GM18909 (cell line): ENCODE measurements at regions not wholly inside any gene's neighbourhood (a gene's known extent, or its start where the extent isn't known, plus 50 kb on each side); places are given as distances from the start of the nearest gene placed in this dataset.

ENCODE experiments used
- ATAC-seq: cut with Tn5 transposase; IDR thresholded peaks from one replicate; pipeline ENCODE4 v1.9.1; 2021; ENCODE audit warnings: mild to moderate bottlenecking; ENCODE audit not compliant: unreplicated experiment, poor library complexity

DNA sequence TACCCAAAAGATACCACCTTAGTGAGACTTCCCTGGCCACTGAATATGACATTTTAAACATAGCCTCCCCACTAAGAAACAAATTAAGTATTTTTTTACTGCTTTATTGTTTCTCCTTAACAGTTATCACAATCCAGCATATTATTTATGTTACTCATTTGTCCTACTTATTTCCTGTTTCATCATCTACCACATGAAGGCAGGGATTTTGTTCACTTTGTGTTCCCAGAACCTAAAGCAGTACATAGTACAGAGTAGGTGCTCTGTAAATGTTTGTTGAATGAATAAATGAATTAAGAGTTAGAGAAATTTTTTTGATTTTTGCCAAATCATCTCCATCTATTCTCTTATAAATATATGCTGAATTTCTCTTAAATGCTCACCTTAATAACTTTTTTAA is 318.4 kb upstream of the GIMD1 start:
- ATAC-seq = no peak

GRCh38 chr4:106681381-106681921 is 312.9 kb upstream of the GIMD1 start:
- ATAC-seq = no peak

GRCh38 chr4:106679063-106679462 is 310.5 kb upstream of the GIMD1 start:
- no peak for ATAC-seq

GRCh38 chr4:106677213-106677612 is 308.6 kb upstream of the GIMD1 start:
- no peak for ATAC-seq

- ATAC-seq = no peak
Measured at GRCh38 chr4:106676173-106676921, 307.8 kb upstream of the GIMD1 start.

GRCh38 chr4:106671716-106672115 is 303.1 kb upstream of the GIMD1 start:
- ATAC-seq = no peak

DNA sequence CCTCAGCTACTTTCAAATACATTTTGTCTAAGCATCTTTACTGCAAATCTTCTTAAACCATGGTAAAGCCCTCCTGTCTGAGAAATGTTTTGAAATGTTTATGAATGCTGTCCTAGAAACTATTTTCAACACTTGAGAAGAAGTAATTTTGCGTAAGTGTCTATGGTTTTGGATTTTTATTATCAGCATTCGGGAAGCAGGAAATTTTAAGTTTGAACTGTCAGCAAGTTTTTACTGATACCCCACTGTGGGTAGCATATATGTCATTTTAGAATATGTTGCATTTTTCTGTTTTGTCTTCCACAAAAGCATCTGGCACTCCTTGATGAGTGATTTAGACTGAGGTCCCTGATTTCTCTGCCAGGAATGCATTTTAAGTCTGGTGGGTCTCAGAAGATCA is 302.4 kb upstream of the GIMD1 start:
- ATAC-seq = no peak

DNA sequence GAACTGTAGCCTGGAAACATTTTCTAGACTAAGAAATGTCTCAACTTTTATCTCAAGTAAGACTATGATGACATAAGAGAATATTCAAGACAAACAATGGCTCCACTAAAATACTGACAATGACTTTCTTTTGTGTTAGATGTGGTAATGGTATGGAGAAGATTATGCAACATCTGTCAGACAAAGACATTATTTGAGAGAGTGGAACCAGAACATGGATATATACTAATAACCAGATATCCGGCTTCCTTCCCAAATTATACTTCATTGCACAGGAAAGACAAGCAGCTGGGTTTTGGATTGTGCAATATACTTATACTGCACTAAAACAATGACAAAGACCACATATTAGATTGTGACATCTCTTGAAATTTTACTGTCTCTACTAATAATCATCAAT is 290.8 kb upstream of the GIMD1 start:
- ATAC-seq = no peak

- ATAC-seq = no peak
Measured at GRCh38 chr4:106652095-106652494, 283.5 kb upstream of the GIMD1 start.

- no peak for ATAC-seq
Measured at GRCh38 chr4:106650701-106651100, 282.1 kb upstream of the GIMD1 start.

DNA sequence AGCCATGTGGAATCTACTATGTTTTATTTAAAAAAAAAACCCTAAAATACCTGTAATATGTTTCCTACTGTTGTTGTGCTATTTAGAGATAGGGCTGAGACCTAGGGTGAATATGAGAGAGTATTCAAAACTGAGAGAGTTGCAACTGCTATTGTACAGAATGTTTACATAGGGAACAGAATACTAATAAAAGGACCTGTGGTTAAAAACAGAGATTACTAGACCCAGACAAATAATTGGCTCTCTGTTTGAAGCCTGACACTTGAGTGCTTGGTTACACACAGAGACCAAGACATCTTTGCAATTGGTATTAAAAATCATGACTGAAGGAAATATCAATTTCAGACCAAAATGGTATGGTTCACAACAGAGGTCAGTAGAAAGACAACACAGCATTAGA is 278.9 kb upstream of the GIMD1 start:
- no peak for ATAC-seq

GRCh38 chr4:106629268-106629625 is 260.7 kb upstream of the GIMD1 start:
- no peak for ATAC-seq

DNA sequence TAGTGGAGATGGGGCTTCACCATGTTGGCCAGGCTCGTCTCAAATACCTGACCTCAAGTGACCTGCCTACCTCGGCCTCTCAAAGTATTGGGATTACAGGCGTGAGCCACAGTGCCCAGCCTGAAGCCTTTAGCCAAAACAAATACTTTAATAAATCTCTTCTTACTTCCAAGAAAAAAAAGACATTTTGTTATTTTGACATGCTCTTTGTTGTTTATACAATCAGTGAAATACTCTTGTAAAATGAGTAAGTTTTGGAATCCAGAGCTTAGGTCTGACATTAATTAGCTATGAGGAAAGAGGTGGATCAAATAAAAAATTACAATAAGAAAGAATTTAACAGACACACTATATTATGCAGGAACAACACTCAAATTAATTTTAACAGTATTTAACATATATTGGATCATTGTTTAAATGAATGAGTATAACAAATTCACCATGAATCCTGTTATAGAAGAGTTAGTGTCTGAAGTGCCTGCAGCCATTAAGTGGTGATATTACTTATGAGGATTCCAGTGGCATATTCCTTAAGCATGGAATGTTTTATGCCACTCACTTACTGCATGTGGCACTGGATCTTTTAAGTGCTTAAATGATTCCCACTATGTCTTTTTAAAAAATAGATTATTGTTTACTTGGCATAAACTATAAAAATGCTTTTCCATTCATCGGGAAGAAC is 260.1 kb upstream of the GIMD1 start:
- no peak for ATAC-seq

GRCh38 chr4:106627051-106627450 is 258.5 kb upstream of the GIMD1 start:
- no peak for ATAC-seq

DNA sequence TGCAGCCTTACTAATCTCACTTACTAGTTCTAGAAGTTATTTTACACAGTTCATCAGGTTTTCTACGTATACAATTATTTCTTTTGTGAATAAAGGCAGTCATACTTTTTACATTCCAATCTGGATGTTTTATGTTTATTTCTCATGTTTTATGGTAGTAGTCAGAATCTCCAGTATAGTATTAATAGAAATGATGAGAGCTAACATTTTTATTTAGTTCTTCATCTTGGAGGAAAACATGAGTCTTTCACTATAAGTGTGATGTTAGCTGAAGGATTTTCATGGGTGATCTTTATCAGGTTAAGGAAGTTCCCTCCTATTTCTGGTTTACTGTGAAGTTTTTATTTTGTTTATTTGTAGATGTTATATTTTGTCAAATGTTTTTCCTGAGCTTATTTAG is 256.1 kb upstream of the GIMD1 start:
- ATAC-seq = no peak

- no peak for ATAC-seq
Measured at GRCh38 chr4:106618956-106619355, 250.4 kb upstream of the GIMD1 start.

DNA sequence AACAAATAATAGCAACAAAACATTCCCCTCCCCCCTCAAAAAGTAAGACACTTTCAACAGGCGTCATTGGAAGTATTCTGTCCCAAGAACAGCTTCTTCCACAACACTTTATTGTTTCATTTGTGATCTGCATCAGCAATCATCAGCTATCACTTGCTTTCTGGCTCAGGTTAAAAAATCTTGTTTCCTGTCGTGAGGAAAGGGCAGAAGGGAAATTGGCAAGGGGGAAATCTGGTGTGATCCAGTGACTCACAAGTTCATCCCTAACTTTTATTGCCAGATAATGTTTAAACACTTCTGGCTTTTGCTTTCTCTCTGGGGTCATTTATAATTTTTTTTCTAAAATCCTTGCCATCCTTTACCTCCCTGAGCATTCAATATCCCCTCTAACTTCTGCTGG is 247.4 kb upstream of the GIMD1 start:
- ATAC-seq = no peak

DNA sequence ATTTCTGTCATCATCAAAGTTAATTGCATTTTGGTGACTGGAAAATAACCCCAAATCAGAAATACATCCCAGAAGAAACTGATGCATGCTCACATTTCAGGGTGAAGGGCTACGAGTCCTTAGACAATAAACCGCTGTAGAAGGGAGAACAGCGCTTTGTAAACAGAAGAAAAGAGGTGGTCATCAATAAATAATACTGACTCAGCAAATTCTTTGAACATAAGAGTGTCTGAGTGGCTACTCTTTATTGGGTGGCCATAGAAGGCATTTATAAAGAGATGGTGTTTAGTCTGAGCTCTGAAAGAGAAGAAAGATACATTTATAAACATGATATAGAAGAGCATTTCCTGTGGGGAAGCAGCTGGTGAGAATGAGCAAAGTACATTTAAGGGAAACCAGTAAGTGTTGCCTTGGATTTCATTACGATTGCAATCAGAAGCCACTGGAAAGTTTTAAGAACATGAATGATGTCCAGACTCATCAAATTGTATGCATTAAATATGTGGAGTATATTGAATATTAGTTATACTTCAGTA is 246.9 kb upstream of the GIMD1 start:
- no peak for ATAC-seq

- ATAC-seq = no peak
Measured at GRCh38 chr4:106614441-106614840, 245.9 kb upstream of the GIMD1 start.

DNA sequence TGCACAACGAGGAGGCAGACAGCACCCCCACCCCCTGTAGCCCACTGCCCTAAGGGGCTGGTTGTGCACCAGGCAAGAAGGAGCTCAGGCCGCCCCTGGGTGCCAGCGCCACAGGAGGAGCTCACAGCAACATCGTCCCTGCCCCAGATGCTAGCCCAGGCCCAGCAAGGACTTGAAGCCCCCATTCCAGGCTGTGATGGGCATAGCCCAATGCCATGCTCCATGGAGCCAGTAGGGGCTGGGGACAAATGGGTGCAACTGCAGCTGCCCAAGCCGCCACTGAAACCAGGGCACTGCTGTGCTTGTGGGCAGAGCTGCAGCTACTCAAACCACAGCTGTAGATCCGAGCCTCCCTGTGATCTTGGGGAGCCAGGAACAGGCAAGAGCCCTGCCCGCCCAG is 241.3 kb upstream of the GIMD1 start:
- no peak for ATAC-seq

- ATAC-seq = no peak
Measured at GRCh38 chr4:106607558-106607957, 239.0 kb upstream of the GIMD1 start.
